GM18526 (cell line): ENCODE measurements at regions not wholly inside any gene's neighbourhood (a gene's known extent, or its start where the extent isn't known, plus 50 kb on each side); places are given as distances from the start of the nearest gene placed in this dataset.

Experiments
- POLR2A ChIP-seq: IDR thresholded peaks from 3 replicates; pipeline ENCODE4 v1.6.1; 2011; ENCODE audit not compliant: insufficient read length; ENCODE audit errors: extremely low read depth

- TF ChIP-seq POLR2A, result no peak
These were observed 50.8 kb upstream of the BOD1L1 start for GRCh38 chr4:13678186-13678924.

- TF ChIP-seq POLR2A, result no peak
These were observed 54.0 kb upstream of the BOD1L1 start for GRCh38 chr4:13681570-13681969.

- TF ChIP-seq POLR2A, result no peak
These were observed 66.7 kb upstream of the BOD1L1 start for GRCh38 chr4:13694256-13694655.

- no peak for TF ChIP-seq POLR2A
These were observed 70.8 kb upstream of the BOD1L1 start for GRCh38 chr4:13698296-13698695.

- no peak for TF ChIP-seq POLR2A
These were observed 72.7 kb upstream of the BOD1L1 start for GRCh38 chr4:13700021-13700857.

GRCh38 chr4:13701937-13702446 is 74.5 kb upstream of the BOD1L1 start:
- no peak for TF ChIP-seq POLR2A

- TF ChIP-seq POLR2A, result no peak
These were observed 75.6 kb upstream of the BOD1L1 start for GRCh38 chr4:13703096-13703495.

- TF ChIP-seq POLR2A, result no peak
These were observed 76.5 kb upstream of the BOD1L1 start for GRCh38 chr4:13704035-13704434.

- TF ChIP-seq POLR2A, result no peak
These were observed 77.2 kb upstream of the BOD1L1 start for GRCh38 chr4:13704761-13705160.

GRCh38 chr4:13705521-13706041 is 78.1 kb upstream of the BOD1L1 start:
- no peak for TF ChIP-seq POLR2A

GRCh38 chr4:13706120-13706519 is 78.6 kb upstream of the BOD1L1 start:
- no peak for TF ChIP-seq POLR2A

GRCh38 chr4:13706716-13707115 is 79.2 kb upstream of the BOD1L1 start:
- TF ChIP-seq POLR2A, result no peak

- TF ChIP-seq POLR2A, result no peak
These were observed 82.8 kb upstream of the BOD1L1 start for GRCh38 chr4:13710246-13710885.

GRCh38 chr4:13711233-13711785 is 83.8 kb upstream of the BOD1L1 start:
- TF ChIP-seq POLR2A, result no peak

- no peak for TF ChIP-seq POLR2A
These were observed 94.4 kb upstream of the BOD1L1 start for GRCh38 chr4:13721894-13722293.
